ENCODE measurements at regions not wholly inside any gene's neighbourhood (a gene's known extent, or its start where the extent isn't known, plus 50 kb on each side); places are given as distances from the start of the nearest gene placed in this dataset.

- H3K4me3 ChIP-seq (replicated peaks; ENCODE audit: insufficient read depth, low read length): no peak overlapping the region
- no peak for DNase-seq (ENCODE audit: low read depth in 1 of 2, low spot score in 1 of 2)
- H3K27me3 ChIP-seq (ENCODE audit: insufficient read depth, poor library complexity, severe bottlenecking): no peaks in the 10 kb centered on the region
- no peak for TF ChIP-seq REST (IDR thresholded peaks at IDR 0.05; ENCODE audit: insufficient replicate concordance, low read depth)
- TF ChIP-seq POLR2AphosphoS5 (IDR thresholded peaks at IDR 0.05; ENCODE audit: low read depth): no peak
- TF ChIP-seq CTCF (IDR thresholded peaks at IDR 0.05; ENCODE audit: insufficient read depth, low read length): no peak
- no peak for TF ChIP-seq SPI1 (IDR thresholded peaks at IDR 0.05; ENCODE audit: borderline replicate concordance, low read depth)
- TF ChIP-seq GABPA (IDR thresholded peaks at IDR 0.05; ENCODE audit: low read depth): no peak
- H3K27ac ChIP-seq (replicated peaks): no peak overlapping the region
Observed at GRCh38 chr13:84413016-84413415, 530.7 kb upstream of the SLITRK1 start.

- Histone ChIP-seq H3K4me3 (replicated peaks; ENCODE audit: insufficient read depth, low read length) (no peak overlapping the region), H3K27me3 (ENCODE audit: insufficient read depth, poor library complexity, severe bottlenecking) (no peaks in the 10 kb centered on the region), H3K27ac (replicated peaks) (no peak overlapping the region)
- DNase-seq (ENCODE audit: low read depth in 1 of 2, low spot score in 1 of 2): no peak
- no peak for TF ChIP-seq CTCF (IDR thresholded peaks at IDR 0.05; ENCODE audit: insufficient read depth, low read length)
- no peak for TF ChIP-seq GABPA (IDR thresholded peaks at IDR 0.05; ENCODE audit: low read depth)
- TF ChIP-seq REST (IDR thresholded peaks at IDR 0.05; ENCODE audit: insufficient replicate concordance, low read depth): no peak
- no peak for TF ChIP-seq POLR2AphosphoS5 (IDR thresholded peaks at IDR 0.05; ENCODE audit: low read depth)
- TF ChIP-seq SPI1 (IDR thresholded peaks at IDR 0.05; ENCODE audit: borderline replicate concordance, low read depth): no peak
Observed at GRCh38 chr13:84405286-84405685, 523.0 kb upstream of the SLITRK1 start.

- Histone ChIP-seq H3K4me3 (replicated peaks; ENCODE audit: insufficient read depth, low read length) (no peak overlapping the region), H3K27ac (replicated peaks) (no peak overlapping the region), H3K27me3 (ENCODE audit: insufficient read depth, poor library complexity, severe bottlenecking) (no peaks in the 10 kb centered on the region)
- TF ChIP-seq POLR2AphosphoS5 (IDR thresholded peaks at IDR 0.05; ENCODE audit: low read depth) (no peak), REST (IDR thresholded peaks at IDR 0.05; ENCODE audit: insufficient replicate concordance, low read depth) (no peak), SPI1 (IDR thresholded peaks at IDR 0.05; ENCODE audit: borderline replicate concordance, low read depth) (no peak), GABPA (IDR thresholded peaks at IDR 0.05; ENCODE audit: low read depth) (no peak), CTCF (IDR thresholded peaks at IDR 0.05; ENCODE audit: insufficient read depth, low read length) (no peak)
- no peak for DNase-seq (ENCODE audit: low read depth in 1 of 2, low spot score in 1 of 2)
Observed at GRCh38 chr13:84400706-84401105, 518.4 kb upstream of the SLITRK1 start.
